Heart left ventricle (tissue), 16 donors: ENCODE measurements at regions not wholly inside any gene's neighbourhood (a gene's known extent, or its start where the extent isn't known, plus 50 kb on each side); places are given as distances from the start of the nearest gene placed in this dataset.

Experiments used
- ATAC-seq, 4 donors: fragments of 200-7000 bp; cut with Tn5 transposase; one replicate each; pipeline ENCODE4 v1.9.1; 2020 to 2022; ENCODE audit warnings: moderate library complexity in 4 of 4, mild to moderate bottlenecking in 3 of 4, moderate number of reproducible peaks in 1 of 4
- DNase-seq, 5 donors: peaks; one replicate each; pipeline ENCODE4 v3.0.0-alpha.2; 2020
- H3K27ac ChIP-seq, 12 donors: fragments of 200-600 bp; sonication (generic) in 4 of 12; one replicate each; pipeline versions ENCODE4 v1.5.0 to v1.8.0; 2016 to 2022; ENCODE audit warnings: mild to moderate bottlenecking in 2 of 12
- H3K27me3 ChIP-seq, 9 donors: fragments of 200-600 bp; sonication (generic) in 2 of 9; one replicate each; pipeline versions ENCODE4 v1.5.1 to v1.8.0; 2016 to 2022; ENCODE audit warnings: mild to moderate bottlenecking in 3 of 9
- H3K36me3 ChIP-seq, 9 donors: fragments of 200-600 bp; sonication (generic) in 2 of 9; one replicate each; pipeline versions ENCODE4 v1.5.0 to v1.8.0; 2018 to 2022; ENCODE audit warnings: mild to moderate bottlenecking in 2 of 9
- H3K4me1 ChIP-seq, 12 donors: fragments of 200-600 bp; sonication (generic) in 4 of 12; one replicate each; pipeline versions ENCODE4 v1.5.0 to v1.8.0; 2016 to 2022; ENCODE audit warnings: mild to moderate bottlenecking in 3 of 12
- H3K4me3 ChIP-seq, 12 donors: fragments of 200-600 bp; sonication (generic) in 4 of 12; one replicate each; pipeline versions ENCODE4 v1.5.0 to v1.8.0; 2017 to 2022; ENCODE audit warnings: mild to moderate bottlenecking in 9 of 12, moderate library complexity in 4 of 12
- H3K9me3 ChIP-seq, 12 donors: fragments of 200-600 bp; sonication (generic) in 4 of 12; one replicate each; pipeline versions ENCODE4 v1.5.0 to v1.8.0; 2016 to 2022; ENCODE audit warnings: mild to moderate bottlenecking in 1 of 12
- CTCF ChIP-seq, 12 donors: fragments of 200-600 bp; sonication (generic) in 4 of 12; IDR thresholded peaks; one replicate each; pipeline versions ENCODE4 v1.5.0 to v1.8.0; 2018 to 2022; ENCODE audit warnings: antibody characterized with exemption in 12 of 12, mild to moderate bottlenecking in 5 of 12
- POLR2A ChIP-seq, 2 donors: fragments of 450-650 bp; IDR thresholded peaks; one replicate each; pipeline ENCODE4 v1.6.1; 2017; ENCODE audit warnings: antibody characterized with exemption in 2 of 2, mild to moderate bottlenecking in 2 of 2, moderate library complexity in 2 of 2
- WGBS, 4 donors: extraction: QIAGEN DNeasy Blood & Tissue Kit in 2 of 4; methylation state at CpG; one replicate each; pipeline versions ENCODE4 v1.1.5 to v1.1.7; 2013 to 2018; 5-methylcytosine and 5-hydroxymethylcytosine counted together
- intact Hi-C, 10 donors: fragments of 100-400 bp; cut with DNase I; formaldehyde crosslinking; loops; one replicate each; pipeline versions ENCODE4 v1.11.1 to v1.14.2; 2022
- donor health status: ischemic (EF 13 %, LVEDD 7.1; RV severe dilation, severe dysfunction).
- donor health status: healthy with polysubstance abuse.
- donor health status: DM: no; HTN: yes; CAD: no.
- donor health status: DM: no; HTN: no; CAD: no.
- donor health status: ischemic (EF 25% LVEDD 6.9; RV normal size, moderate dysfunction).
- donor health status: ischemic (EF 25% LVEDD 5.7; RV mildly dilated, moderate dysfunction).
- donor health status: healthy.
- donor health status: DM: yes; HTN: yes; CAD: no.
- donor health status: ischemic (EF 35%, LVEDD 5.7; RV mildly dilated, moderate dysfunction).
- donor health status: nonischemic (EF 11% LVEDD 7.7; RV severe dilation, severe dysfunction).
- donor health status: DM: yes; HTN: yes; CAD: no.
- donor health status: PGD.
- donor health status: ischemic (EF 29% LVEDD 5.4; RV normal size, mild dysfunction).
- donor health status: nonischemic (EF 23%, LVEDD 6.1; RV moderate dilation, normal function).

GRCh38 chr3:135500034-135500433 is 465.5 kb upstream of the PPP2R3A start:
- Histone ChIP-seq H3K4me3 (no peak overlapping the region), H3K27me3 (peaks cover 0 to 16% (median 5%) of the 10 kb centered on the region in 9 donors), H3K9me3 (no peaks in the 10 kb centered on the region), H3K4me1 (peaks cover 0 to 5% (median 0%) of the 10 kb centered on the region in 12 donors), H3K36me3 (no peaks in the 10 kb centered on the region), H3K27ac (no peak overlapping the region)
- no peak for ATAC-seq
- no peak for DNase-seq
- TF ChIP-seq CTCF (IDR thresholded peaks at IDR 0.05) (no peak), POLR2A (IDR thresholded peaks at IDR 0.05) (no peak)
- WGBS, 4 donors, result 82 to 88% (median 83%) methylated on average over 3 of the region's 3 CpGs
- intact Hi-C loops, result loop anchor here in 9 of 10 donors (5.0 to 10.0 kb wide), 5 partner anchors 395 to 898 kb away; partner anchors contain the start of gene EPHB1 (in 3 of the 9)

- Histone ChIP-seq H3K27me3 (peaks cover 0 to 39% (median 5%) of the 10 kb centered on the region in 9 donors), H3K4me3 (no peak overlapping the region)
Measured at GRCh38 chr3:135503065-135503759, 462.3 kb upstream of the PPP2R3A start.

GRCh38 chr3:135503760-135504686 is 461.5 kb upstream of the PPP2R3A start:
- Histone ChIP-seq H3K4me1 (peaks cover 0 to 5% (median 0%) of the 10 kb centered on the region in 12 donors), H3K27me3 (peaks cover 0 to 40% (median 5%) of the 10 kb centered on the region in 9 donors), H3K27ac (no peak overlapping the region), H3K36me3 (no peaks in the 10 kb centered on the region), H3K4me3 (no peak overlapping the region), H3K9me3 (peaks cover 0 to 8% (median under 1%) of the 10 kb centered on the region in 12 donors)
- ATAC-seq (peak in 3 of 4 donors; percentile 72 to 80 (median 75)), DNase-seq (peak; percentile 35 to 71 (median 51))
- intact Hi-C loops, result loop anchor here in 9 of 10 donors (2.0 to 10.0 kb wide), 8 partner anchors 391 to 903 kb away; partner anchors contain the start of gene EPHB1 (in 7 of the 9)
- TF ChIP-seq POLR2A (IDR thresholded peaks at IDR 0.05) (no peak), CTCF (IDR thresholded peaks at IDR 0.05) (peak; percentile 41 to 68 (median 58))
- 23 to 28% (median 26%) methylated on average over 18 of the region's 18 CpGs for WGBS, 4 donors

More at GRCh38 chr3:135503065-135503759, 462.3 kb upstream of the PPP2R3A start:
- intact Hi-C loops, result loop anchor here in 9 of 10 donors (2.0 to 10.0 kb wide), 7 partner anchors 392 to 902 kb away; partner anchors contain the start of gene EPHB1 (in 5 of the 9)
- ATAC-seq (no peak), DNase-seq (no peak)
- Histone ChIP-seq H3K9me3 (no peaks in the 10 kb centered on the region), H3K4me1 (peaks cover 0 to 5% (median 0%) of the 10 kb centered on the region in 12 donors), H3K27ac (no peak overlapping the region), H3K36me3 (no peaks in the 10 kb centered on the region)
- no peak for TF ChIP-seq POLR2A (IDR thresholded peaks at IDR 0.05)
- no peak for TF ChIP-seq CTCF (IDR thresholded peaks at IDR 0.05)
- WGBS, 4 donors, result 46 to 55% (median 48%) methylated on average over 11 of the region's 11 CpGs
